ENCODE measurements at regions not wholly inside any gene's neighbourhood (a gene's known extent, or its start where the extent isn't known, plus 50 kb on each side); places are given as distances from the start of the nearest gene placed in this dataset.

GRCh38 chr11:19392321-19392720, 151.6 kb upstream of the E2F8 start:
- TF ChIP-seq CTCF (IDR thresholded peaks at IDR 0.05; ENCODE audit: low read depth, low read length, poor library complexity, severe bottlenecking) = no peak
- no peak for TF ChIP-seq EZH2phosphoT487 (IDR thresholded peaks at IDR 0.05; ENCODE audit: borderline replicate concordance, low read length)
